ENCODE measurements at regions not wholly inside any gene's neighbourhood (a gene's known extent, or its start where the extent isn't known, plus 50 kb on each side); places are given as distances from the start of the nearest gene placed in this dataset.

DNA sequence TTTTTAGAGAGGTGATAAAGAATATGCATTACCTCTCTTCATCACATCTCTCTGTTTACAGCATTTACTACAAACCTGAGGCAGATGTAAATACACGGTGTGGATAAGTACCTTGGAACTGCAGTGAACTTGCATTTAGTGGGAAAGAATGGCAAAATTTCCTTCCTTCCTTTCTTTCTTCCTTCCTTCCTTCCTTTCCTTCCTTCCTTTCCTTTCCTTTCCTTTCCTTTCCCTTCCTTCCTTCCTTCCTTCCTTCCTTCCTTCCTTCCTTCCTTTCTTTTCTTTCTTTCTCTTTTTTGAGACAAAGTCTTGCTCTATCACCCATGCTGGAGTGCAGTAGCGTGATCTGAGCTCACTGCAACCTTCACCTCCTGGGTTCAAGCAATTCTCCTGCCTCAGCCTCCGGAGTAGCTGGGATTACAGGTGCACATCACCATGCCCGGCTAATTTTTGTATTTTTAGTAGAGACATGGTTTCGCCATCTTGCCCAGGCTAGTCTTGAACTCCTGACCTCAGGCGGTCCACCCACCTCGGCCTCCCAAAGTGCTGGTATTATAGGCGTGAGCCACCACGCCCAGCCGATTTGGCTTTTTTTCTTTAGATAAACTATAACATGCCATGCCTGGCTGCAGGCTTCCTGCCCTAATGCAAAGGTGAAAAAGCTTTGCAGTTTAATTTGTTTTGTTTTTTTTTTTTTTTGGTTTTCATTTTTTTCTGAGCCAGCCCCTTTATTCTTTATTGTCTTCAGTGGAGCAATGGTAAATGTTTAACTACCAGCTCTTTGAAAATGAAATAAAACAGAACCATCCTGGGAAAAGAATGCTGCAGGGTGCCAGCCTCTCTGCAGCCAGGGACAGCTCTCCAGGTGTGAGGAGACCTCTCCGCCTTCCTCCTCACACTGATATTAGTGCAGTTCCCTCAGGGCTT is 64.2 kb upstream of the NEDD9 start:
- DNase-seq (ENCODE audit: low read depth), result no peak

DNA sequence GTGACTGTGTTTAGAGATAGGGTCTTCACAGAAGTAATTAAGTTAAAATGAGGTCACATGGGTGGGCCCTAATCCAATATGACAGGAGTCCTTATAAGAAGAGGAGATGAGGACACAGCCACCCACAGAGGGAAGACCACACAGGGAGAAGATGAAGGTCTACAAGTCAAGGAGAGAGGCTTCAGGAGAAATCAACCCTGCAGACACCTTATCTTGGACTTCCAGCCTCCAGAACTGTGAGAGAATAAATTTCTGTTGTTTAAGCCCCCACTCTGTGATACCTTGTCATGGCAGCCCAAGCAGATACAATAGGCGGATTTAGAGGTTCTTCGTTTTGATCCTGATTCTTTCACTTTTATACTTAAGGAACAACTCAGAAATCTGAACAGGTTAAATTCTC is 63.5 kb upstream of the NEDD9 start:
- no peak for DNase-seq (ENCODE audit: low read depth)

DNA sequence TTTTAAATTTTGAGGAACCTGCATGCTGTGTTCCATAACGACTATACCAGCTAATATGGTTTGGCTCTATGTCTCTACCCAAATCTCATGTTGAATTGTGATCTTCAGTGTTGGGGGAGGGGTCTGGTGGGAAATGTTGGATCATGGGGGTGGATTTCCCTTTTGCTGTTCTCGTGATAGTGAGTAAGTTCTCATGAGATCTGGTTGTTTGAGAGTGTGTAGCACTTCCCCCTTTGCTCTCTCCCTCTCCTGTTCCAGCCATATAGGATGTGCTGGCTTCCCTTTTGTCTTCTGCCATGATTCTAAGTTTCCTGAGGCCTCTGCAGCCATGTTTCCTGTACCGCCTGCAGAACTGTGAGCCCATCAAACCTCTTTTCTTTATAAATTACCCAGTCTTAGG is 61.8 kb upstream of the NEDD9 start:
- no peak for DNase-seq (ENCODE audit: low read depth)

DNA sequence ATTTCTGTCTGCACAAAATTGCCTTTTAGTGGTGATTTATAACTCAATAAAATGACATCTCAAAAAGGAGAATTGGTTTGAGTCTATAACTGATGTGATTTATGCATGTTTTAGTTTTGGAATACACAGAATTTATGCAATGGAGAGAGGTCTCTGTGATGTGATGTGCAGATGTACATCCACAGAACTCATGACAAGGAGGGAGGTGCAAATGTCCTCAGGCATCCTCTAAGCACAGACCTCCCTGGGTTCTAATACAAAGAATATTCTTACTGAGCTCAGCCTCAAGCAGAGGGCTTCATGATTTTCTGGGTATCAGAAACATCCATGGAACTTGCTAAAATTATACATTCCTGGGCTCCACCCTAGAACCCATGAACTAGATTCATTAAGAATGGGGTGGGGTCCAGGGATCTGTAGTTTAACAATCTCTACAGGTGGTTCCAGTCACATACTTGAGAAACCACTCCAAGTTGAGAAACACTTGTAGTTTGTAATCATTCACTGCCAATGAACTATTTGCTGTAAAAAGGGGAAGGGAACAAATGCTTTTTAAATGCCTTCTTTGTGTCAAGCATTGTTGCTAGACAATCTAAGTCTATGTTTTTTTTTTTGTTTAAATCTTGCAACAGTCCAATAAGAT is 60.2 kb upstream of the NEDD9 start:
- no peak for DNase-seq (ENCODE audit: low read depth)

DNA sequence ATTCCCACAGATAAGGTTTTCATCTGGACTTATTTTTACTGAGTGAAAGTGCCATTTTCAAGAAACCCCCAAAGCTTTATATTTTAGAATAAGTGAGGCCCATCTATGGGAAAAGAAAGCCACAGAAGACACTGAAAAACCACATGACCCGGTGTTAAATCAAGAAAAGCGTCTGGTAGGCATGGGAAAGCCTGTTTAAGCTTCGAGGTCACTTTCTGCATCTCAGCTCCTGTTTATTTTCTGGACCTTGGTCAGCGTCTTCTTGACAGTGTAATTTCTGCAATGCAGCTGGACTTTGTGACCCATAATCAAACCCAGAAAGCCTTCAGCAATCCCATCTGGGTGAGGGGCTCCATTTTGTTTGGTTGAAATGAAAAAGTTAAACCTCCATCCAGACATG is 59.6 kb upstream of the NEDD9 start:
- DNase-seq (ENCODE audit: low read depth), result no peak

DNA sequence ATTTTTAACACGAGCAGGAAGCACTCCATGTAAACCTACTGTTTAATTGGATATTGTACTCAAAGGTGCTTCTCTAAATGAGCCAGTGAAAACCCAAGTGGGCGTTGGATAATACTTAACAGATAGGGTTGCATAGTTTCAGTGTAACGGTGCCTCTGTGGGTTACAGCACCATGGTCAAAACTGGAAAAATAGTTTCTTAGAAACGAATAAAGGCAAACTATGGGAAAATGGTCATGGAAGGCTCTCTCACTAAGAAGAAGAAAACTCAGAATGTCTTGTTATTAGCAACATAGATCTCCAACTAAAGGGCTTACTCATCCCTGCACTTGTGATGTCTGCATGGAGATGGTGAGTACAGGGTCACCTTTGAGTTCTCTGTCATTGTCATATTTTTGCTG is 59.1 kb upstream of the NEDD9 start:
- no peak for DNase-seq (ENCODE audit: low read depth)

DNA sequence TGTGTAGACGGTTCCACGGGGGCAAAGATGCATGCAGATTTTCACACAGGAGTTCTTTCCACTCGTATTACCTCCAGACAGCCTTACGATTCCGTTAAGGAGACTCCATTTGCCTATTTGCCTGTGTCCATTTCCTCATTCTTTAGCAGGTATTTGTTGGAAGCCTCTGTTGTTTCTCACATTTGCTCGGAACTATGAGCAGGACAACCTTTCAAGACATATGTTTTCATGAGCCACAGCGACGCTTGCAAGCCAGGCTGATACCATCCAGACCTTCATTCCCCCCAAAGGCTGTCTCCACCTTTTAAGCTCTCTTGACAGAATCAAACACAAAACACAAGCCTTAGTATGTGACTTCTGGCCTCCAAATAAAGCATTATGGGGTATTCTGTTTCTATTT is 57.6 kb upstream of the NEDD9 start:
- no peak for DNase-seq (ENCODE audit: low read depth)

DNA sequence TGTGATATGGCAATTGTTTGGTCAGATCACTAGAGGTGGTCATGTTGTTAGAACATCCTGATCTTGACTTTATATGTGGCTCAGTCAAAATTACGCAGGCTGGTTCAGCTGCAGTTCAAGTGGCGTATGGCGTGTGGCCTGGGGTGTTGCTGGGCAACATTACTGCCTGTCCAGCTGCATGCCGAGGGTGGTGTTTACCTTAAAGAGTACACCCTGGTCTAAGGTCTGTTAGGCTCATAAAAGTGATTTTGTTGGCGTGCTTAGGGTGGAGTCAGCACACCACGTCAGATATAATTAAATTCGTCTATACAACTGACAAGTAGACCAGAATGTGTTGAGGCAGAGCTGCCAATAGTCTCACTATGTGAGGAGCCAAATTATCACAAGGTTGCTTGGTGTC is 55.6 kb upstream of the NEDD9 start:
- DNase-seq (ENCODE audit: low read depth), result no peak

DNA sequence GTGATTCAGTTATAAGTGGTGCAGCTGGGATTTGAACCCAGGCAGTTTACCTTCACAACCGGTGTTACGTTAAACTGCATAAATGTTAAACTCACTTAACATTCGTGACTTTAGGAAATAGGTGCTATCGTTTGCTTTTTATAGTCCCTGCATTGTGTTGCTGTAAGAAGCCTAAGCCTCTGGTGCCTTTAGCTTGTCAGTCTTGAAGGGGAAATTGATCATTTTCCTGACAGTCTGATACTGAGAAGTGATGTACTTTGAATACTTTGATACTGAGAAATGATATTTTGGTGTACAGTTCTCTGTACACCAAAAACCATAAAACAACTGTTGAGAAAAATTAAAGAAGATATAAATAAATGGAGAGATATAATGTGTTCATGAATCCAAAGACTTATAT is 52.5 kb upstream of the NEDD9 start:
- no peak for DNase-seq (ENCODE audit: low read depth)

DNA sequence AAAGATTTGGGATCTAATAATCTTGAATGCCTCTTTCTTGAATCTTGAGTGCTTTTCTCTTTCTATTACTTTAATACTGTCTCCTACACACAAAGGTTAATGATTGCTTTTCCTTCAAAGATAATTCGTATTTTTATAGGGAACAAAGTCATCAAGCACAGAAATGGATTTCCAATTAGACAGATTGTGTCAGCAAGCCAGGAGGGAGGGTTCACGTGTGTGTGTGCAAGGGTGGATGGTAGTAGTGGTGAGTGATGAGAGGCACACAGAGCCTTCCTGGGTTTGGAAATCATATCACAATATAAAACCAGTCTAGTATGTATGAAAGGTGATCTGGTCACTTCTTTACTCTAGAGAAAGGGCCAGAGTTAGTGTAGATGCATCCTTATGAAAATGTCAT is 51.2 kb upstream of the NEDD9 start:
- no peak for DNase-seq (ENCODE audit: low read depth)

DNA sequence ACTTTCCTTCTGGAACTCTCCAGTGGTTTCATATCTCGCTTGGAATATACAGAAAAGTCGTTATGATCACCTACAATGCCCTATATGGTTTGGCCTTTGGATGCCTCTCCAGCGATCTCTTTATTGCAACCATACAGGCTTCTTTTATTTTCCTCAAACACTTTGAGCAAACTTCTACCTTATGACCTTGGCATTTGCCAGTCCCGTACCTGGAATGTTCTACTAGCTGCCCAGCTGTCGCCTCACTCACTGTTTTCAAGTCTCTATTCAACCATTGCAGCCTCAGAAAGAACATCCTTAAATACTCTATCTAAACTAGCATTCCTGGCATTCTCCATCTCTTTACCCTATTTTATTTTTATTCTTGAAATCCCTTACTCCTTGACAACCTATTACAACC is 50.4 kb upstream of the NEDD9 start:
- no peak for DNase-seq (ENCODE audit: low read depth)
